GM12873 (cell line): ENCODE measurements at regions not wholly inside any gene's neighbourhood (a gene's known extent, or its start where the extent isn't known, plus 50 kb on each side); places are given as distances from the start of the nearest gene placed in this dataset.

Experiments
- CTCF ChIP-seq: IDR thresholded peaks from 2 replicates; pipeline ENCODE4 v1.5.1; 2012; ENCODE audit warnings: low read depth, mild to moderate bottlenecking, moderate library complexity, low read length, control low read depth; ENCODE audit not compliant: insufficient read depth; ENCODE audit errors: missing control alignments

DNA sequence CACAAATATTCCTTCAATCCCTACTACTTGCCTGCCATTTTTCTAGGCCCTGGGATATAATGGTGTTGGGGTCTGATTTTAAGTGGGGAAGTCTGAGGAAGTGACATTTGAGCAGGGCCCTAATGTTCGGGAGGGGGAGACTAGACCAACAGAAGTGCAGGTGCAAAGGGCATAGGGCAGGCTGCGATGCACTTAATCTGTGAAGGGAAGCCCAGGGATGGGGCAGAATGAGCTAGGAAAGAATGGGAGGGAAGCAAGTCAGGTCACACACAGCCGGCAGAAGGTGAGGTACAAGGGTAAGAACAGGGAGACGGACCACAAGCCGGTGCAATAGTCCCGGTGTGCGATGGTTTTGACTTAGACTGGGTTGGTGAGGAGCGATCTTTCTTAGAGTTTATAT lies 146.8 kb downstream of the UNC5CL start:
- TF ChIP-seq CTCF: no peak

DNA sequence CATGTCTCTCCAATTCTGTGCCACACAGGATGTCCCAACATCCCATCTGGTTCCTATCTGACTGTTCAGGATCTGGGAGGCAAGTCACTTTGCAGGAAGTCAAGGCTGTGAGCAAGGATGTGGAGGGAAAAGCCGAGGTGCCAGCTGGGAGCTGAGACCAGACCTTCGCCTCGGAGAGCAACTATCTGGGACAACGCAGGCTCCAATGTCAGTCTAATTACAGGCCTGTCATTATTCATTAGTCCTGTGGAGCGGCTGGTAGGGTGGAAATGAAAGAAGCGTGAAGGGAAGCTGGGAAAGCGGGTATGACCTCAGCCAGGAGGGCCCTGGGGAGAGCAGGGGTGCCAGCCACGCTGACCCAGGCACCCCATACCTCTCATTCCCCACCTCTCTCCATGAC lies 147.3 kb downstream of the UNC5CL start:
- no peak for TF ChIP-seq CTCF

DNA sequence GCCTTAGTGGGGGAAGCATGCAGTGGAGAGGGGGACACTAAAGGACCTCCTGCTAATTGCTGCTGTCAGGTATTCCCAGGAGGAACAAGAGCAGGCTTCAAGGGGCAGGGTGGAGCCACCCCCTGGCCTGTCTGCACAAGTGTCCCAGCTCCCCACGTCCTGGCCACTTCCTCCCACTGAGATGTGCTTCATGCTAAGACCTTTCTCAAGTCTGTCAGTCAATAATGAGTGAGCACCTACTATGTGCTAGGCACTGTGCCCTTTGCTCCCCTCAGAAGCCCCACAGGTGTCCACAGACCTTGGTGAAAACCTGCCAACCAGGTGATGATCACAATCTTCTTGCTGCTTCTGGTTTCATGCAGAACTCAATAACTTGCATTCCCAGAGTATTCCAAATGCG lies 147.9 kb downstream of the UNC5CL start:
- no peak for TF ChIP-seq CTCF

DNA sequence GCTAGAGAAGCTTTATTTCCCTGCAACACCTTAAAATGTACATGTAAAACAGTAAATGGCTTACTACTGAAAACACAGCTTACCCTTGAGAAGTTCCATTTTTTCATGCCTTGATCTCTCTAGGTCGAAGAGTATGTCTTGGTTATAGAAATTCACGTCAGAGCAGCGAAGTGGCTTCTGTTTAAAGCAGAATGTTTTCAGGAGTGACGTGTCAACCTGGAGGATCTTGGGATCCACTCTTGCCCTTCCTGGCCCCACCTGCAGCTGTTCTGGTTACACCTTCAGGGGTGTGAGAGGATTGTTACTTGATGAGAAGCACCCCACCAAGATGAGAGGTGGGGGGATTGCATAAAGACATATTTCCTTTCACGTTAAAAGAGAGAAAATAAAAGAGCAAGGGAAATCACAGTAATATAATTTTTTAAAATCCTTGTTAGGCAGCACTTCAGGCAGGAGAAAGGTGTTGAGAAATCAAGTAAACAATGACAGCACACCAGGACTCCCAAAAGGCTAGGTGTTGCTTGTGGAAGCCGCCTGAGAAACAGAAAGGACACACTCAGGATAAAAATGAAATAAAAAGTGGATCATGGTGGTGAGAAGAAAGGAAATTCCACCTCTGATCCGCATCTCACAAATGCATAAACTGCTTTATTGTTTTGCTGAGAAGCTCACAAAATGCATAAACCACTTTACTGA lies 149.7 kb downstream of the UNC5CL start:
- TF ChIP-seq CTCF: no peak

GRCh38 chr6:40888456-40888990 lies 150.5 kb downstream of the UNC5CL start:
- TF ChIP-seq CTCF: no peak

DNA sequence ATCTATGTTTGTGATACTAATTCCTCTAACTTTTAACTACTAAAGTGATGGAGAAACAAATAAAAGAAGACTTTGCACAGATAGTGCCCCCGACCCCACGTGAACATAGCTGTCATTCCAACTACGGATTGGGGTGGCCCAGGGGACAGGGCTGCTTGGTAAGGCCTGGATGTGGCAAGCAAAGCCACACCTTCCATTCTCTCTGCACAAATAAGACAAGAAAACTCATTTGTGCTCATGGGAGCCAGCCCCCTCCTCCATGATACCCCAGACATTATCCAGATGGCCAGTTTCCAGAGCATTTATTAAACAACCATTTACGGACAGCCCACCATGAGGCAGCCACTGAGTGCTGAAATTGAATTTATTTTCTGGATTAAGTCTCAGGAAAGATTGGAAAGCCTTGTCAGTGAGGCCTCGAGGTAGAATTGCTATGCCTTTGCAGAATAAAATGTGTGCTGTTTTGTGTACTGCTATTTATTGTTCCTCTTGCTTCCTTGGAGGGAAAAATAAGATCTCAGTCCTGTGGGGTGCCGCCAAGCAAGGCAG lies 151.2 kb downstream of the UNC5CL start:
- TF ChIP-seq CTCF: no peak

DNA sequence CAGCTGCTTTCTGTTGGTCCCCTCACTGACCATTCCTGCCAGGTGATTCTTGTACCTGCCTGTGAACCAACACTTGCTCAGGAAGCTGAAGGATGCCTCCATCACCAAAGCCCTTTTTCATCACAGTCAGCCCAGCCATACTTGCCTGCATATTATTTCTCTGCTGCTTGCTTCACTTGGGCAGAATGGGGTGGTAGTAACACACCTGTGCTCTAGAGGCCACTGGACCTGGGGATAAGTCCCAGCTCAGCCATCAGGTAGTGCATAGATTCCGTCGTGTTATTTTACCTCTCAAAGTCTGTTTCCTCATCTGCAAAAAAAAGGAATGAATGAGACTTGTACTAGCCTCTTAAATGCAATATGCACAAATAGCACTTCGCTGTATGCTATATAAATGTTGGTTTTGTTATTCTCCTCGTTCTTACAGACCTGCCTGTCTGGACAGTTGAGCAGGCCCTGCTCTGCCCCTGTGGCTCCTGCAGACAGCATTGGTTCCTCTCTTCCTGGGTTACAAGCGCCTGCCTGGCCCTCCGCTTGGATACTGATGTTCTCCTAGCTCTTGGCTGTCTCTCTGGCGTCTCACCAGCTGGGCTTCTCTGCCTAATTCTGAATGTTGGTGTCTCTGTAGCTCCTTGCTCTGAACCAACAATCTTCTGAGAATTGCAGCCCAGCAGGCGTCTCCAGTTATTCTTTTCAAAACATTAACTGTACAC lies 151.8 kb downstream of the UNC5CL start:
- no peak for TF ChIP-seq CTCF
